Neural cell (in vitro differentiated cells): ENCODE measurements at regions not wholly inside any gene's neighbourhood (a gene's known extent, or its start where the extent isn't known, plus 50 kb on each side); places are given as distances from the start of the nearest gene placed in this dataset.

Source experiments
- H2AFZ ChIP-seq: fragments of 200-600, 300-800 bp; sonication (generic), shearing (Covaris generic); 2 replicates; pipeline ENCODE4 v1.6.0; 2014; ENCODE audit warnings: low read depth, mild to moderate bottlenecking, antibody characterized with exemption, low read length, moderate library complexity
- H3F3A ChIP-seq: fragments of 200-600 bp; shearing (Covaris generic); 2 replicates; pipeline ENCODE4 v1.6.1; 2016; ENCODE audit warnings: mild to moderate bottlenecking, moderate library complexity, mixed read lengths, antibody characterized with exemption, low read length; ENCODE audit not compliant: insufficient read depth, poor library complexity, severe bottlenecking
- H3K27ac ChIP-seq: fragments of 200-600, 300-800 bp; sonication (generic), shearing (Covaris generic); 2 replicates; pipeline ENCODE4 v1.5.1; 2014; ENCODE audit warnings: mild to moderate bottlenecking, low read length, moderate library complexity
- H3K27me3 ChIP-seq: fragments of 300-800, 200-600 bp; sonication (generic), shearing (Covaris generic); 2 replicates; pipeline ENCODE4 v1.6.0; 2014; ENCODE audit warnings: mild to moderate bottlenecking, low read depth, low read length, moderate library complexity; ENCODE audit not compliant: insufficient read depth
- H3K36me3 ChIP-seq: fragments of 300-800, 200-600 bp; sonication (generic), shearing (Covaris generic); 2 replicates; pipeline ENCODE4 v1.5.1; 2014; ENCODE audit warnings: mild to moderate bottlenecking, antibody characterized with exemption, low read length, moderate library complexity; ENCODE audit not compliant: insufficient read depth
- H3K4me2 ChIP-seq: fragments of 300-800, 200-600 bp; sonication (generic), shearing (Covaris generic); 2 replicates; pipeline ENCODE4 v1.6.0; 2014; ENCODE audit warnings: mild to moderate bottlenecking, low read length
- H3K4me3 ChIP-seq: fragments of 300-800, 200-600 bp; sonication (generic), shearing (Covaris generic); 2 replicates; pipeline ENCODE4 v1.5.1; 2014; ENCODE audit warnings: mild to moderate bottlenecking, low read length, moderate library complexity
- H3K79me2 ChIP-seq: fragments of 200-600 bp; shearing (Covaris generic); replicated peaks from 2 replicates; pipeline ENCODE4 v1.6.0; 2014; ENCODE audit warnings: mild to moderate bottlenecking, low read length, moderate library complexity; ENCODE audit not compliant: insufficient read depth
- H3K9ac ChIP-seq: fragments of 300-800, 200-600 bp; sonication (generic), shearing (Covaris generic); 2 replicates; pipeline ENCODE4 v1.6.1; 2016; ENCODE audit warnings: mild to moderate bottlenecking, low read length, mixed read lengths
- H3K9me2 ChIP-seq: fragments of 200-600 bp; shearing (Covaris generic); 2 replicates; pipeline ENCODE4 v1.6.1; 2016; ENCODE audit warnings: mild to moderate bottlenecking, low read length, mixed read lengths; ENCODE audit not compliant: insufficient read depth
- H3K9me3 ChIP-seq: fragments of 200-600, 300-800 bp; sonication (generic), shearing (Covaris generic); 2 replicates; pipeline ENCODE4 v1.6.1; 2016; ENCODE audit warnings: mild to moderate bottlenecking, mixed run types, low read length, moderate library complexity, mixed read lengths
- H4K20me1 ChIP-seq: fragments of 200-600 bp; shearing (Covaris generic); 2 replicates; pipeline ENCODE4 v1.6.1; 2016; ENCODE audit warnings: mild to moderate bottlenecking, mixed run types; ENCODE audit not compliant: insufficient read depth
- EP300 ChIP-seq: fragments of 450-650 bp; conservative IDR thresholded peaks from 2 replicates; pipeline ENCODE4 v1.6.1; 2014; ENCODE audit warnings: antibody characterized with exemption, mild to moderate bottlenecking, moderate library complexity; ENCODE audit not compliant: poor library complexity, severe bottlenecking
- EZH2 ChIP-seq: fragments of 200-600, 300-800 bp; shearing (Covaris generic), sonication (generic); IDR thresholded peaks from 2 replicates; pipeline ENCODE4 v1.6.1; 2014; ENCODE audit warnings: antibody characterized with exemption, low read length, borderline replicate concordance, mild to moderate bottlenecking; ENCODE audit not compliant: insufficient read depth, poor library complexity, severe bottlenecking
- MXI1 ChIP-seq: fragments of 450-650 bp; conservative IDR thresholded peaks from 2 replicates; pipeline ENCODE4 v1.6.1; 2014; ENCODE audit warnings: antibody characterized with exemption, mild to moderate bottlenecking; ENCODE audit not compliant: poor library complexity, severe bottlenecking
- POLR2AphosphoS5 ChIP-seq: IDR thresholded peaks from 2 replicates; pipeline ENCODE4 v1.6.1; 2012
- RAD21 ChIP-seq: fragments of 450-650 bp; conservative IDR thresholded peaks from 2 replicates; pipeline ENCODE4 v1.6.1; 2014; ENCODE audit warnings: antibody characterized with exemption, mild to moderate bottlenecking, moderate library complexity
- SMC3 ChIP-seq: fragments of 450-650 bp; conservative IDR thresholded peaks from 2 replicates; pipeline ENCODE4 v1.6.1; 2014; ENCODE audit warnings: antibody characterized with exemption, mild to moderate bottlenecking, moderate library complexity; ENCODE audit not compliant: poor library complexity
- TAF1 ChIP-seq: IDR thresholded peaks from 2 replicates; pipeline ENCODE4 v1.6.1; 2012; ENCODE audit warnings: low read depth
- TF ChIP-seq, protein P1 (sequence below): fragments of 450-650 bp; IDR thresholded peaks from 2 replicates; pipeline ENCODE4 v1.5.1; 2014; ENCODE audit warnings: antibody characterized with exemption, mild to moderate bottlenecking, moderate library complexity; ENCODE audit not compliant: poor library complexity, severe bottlenecking
- TF ChIP-seq, protein P2 (sequence below): IDR thresholded peaks from 2 replicates; pipeline ENCODE4 v1.6.1; 2012; ENCODE audit warnings: borderline replicate concordance

DNA sequence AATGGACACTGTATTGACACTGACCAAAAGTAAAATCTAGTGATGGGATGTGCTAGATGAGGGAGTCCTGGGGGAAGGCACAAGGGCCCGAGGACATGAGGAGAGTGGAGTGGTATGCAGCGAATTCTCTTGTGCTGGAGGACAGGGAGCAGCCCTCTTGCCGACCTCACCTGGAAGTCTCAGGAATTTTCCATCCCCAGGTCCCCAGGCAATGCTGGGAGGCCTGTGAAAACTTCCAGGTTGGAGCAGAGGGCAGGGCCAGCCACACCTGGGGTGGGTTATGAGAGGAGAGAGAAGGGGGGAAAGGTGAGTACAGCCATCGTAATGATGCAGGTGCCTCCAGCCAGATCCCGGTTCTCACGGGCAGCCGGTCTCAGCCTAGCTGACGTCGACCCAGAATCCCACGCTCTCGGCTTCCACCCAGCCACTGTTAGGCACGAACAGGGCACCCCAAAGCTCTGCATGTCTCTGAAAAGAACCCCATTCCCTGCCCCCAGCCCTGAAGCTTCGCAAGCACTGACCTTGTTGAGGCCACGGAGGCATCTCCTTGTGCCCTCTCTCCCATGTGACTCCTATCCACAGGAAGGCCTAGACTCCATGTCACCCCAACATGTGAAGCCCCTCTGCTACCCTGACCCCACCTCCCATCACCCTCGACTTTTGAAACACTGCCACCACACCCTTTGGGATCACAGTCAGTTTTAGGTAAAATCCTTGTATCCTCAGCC lies 239.7 kb upstream of the MYO3A start:
- TF ChIP-seq EZH2 (no peak), SMC3 (no peak), EP300 (no peak), RAD21 (no peak), MXI1 (no peak), TAF1 (no peak), POLR2AphosphoS5 (no peak)
- TF ChIP-seq, protein P1, sequence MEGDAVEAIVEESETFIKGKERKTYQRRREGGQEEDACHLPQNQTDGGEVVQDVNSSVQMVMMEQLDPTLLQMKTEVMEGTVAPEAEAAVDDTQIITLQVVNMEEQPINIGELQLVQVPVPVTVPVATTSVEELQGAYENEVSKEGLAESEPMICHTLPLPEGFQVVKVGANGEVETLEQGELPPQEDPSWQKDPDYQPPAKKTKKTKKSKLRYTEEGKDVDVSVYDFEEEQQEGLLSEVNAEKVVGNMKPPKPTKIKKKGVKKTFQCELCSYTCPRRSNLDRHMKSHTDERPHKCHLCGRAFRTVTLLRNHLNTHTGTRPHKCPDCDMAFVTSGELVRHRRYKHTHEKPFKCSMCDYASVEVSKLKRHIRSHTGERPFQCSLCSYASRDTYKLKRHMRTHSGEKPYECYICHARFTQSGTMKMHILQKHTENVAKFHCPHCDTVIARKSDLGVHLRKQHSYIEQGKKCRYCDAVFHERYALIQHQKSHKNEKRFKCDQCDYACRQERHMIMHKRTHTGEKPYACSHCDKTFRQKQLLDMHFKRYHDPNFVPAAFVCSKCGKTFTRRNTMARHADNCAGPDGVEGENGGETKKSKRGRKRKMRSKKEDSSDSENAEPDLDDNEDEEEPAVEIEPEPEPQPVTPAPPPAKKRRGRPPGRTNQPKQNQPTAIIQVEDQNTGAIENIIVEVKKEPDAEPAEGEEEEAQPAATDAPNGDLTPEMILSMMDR: no peak
- TF ChIP-seq, protein P2, sequence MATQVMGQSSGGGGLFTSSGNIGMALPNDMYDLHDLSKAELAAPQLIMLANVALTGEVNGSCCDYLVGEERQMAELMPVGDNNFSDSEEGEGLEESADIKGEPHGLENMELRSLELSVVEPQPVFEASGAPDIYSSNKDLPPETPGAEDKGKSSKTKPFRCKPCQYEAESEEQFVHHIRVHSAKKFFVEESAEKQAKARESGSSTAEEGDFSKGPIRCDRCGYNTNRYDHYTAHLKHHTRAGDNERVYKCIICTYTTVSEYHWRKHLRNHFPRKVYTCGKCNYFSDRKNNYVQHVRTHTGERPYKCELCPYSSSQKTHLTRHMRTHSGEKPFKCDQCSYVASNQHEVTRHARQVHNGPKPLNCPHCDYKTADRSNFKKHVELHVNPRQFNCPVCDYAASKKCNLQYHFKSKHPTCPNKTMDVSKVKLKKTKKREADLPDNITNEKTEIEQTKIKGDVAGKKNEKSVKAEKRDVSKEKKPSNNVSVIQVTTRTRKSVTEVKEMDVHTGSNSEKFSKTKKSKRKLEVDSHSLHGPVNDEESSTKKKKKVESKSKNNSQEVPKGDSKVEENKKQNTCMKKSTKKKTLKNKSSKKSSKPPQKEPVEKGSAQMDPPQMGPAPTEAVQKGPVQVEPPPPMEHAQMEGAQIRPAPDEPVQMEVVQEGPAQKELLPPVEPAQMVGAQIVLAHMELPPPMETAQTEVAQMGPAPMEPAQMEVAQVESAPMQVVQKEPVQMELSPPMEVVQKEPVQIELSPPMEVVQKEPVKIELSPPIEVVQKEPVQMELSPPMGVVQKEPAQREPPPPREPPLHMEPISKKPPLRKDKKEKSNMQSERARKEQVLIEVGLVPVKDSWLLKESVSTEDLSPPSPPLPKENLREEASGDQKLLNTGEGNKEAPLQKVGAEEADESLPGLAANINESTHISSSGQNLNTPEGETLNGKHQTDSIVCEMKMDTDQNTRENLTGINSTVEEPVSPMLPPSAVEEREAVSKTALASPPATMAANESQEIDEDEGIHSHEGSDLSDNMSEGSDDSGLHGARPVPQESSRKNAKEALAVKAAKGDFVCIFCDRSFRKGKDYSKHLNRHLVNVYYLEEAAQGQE: no peak
- Histone ChIP-seq H3K79me2 (no peaks in the 10 kb centered on the region), H3K27ac (no peak overlapping the region), H3K27me3 (no peaks in the 10 kb centered on the region), H3K9me2 (no peaks in the 10 kb centered on the region), H4K20me1 (no peaks in the 10 kb centered on the region), H3F3A (no peaks in the 10 kb centered on the region), H3K36me3 (no peaks in the 10 kb centered on the region), H3K9me3 (no peaks in the 10 kb centered on the region), H3K4me2 (no peak overlapping the region), H2AFZ (no peak overlapping the region), H3K4me3 (no peak overlapping the region), H3K9ac (no peak overlapping the region)

DNA sequence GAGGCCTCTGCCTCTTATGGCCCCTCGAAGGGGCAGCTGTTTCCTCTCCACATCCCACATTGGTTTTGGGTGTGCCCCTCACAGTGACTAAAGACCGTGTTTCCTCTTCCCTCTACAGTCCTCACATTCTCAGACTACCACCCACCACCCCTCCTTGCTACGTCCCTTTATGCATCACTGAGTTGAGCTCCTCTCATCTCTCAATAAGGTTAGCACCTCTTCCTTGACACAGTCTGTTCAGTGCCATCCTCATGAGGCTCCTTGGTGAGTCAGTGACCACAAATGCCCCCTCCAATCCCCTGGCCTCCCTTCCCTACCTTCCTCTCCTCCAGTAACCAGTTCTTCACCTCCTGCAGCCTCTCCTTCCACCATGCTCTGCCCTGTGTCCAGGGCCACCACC lies 239.1 kb upstream of the MYO3A start:
- no peak for TF ChIP-seq RAD21
- no peak for TF ChIP-seq EP300
- TF ChIP-seq, protein P1: no peak
- Histone ChIP-seq H3K4me3 (no peak overlapping the region), H3K27me3 (no peaks in the 10 kb centered on the region), H3K9me3 (no peaks in the 10 kb centered on the region), H2AFZ (no peak overlapping the region), H3F3A (no peaks in the 10 kb centered on the region), H3K27ac (no peak overlapping the region), H3K9ac (no peak overlapping the region), H3K9me2 (no peaks in the 10 kb centered on the region), H3K36me3 (no peaks in the 10 kb centered on the region), H3K4me2 (no peak overlapping the region), H3K79me2 (no peaks in the 10 kb centered on the region), H4K20me1 (no peaks in the 10 kb centered on the region)
